CD4-positive, alpha-beta T cell (primary cell): ENCODE measurements at regions not wholly inside any gene's neighbourhood (a gene's known extent, or its start where the extent isn't known, plus 50 kb on each side); places are given as distances from the start of the nearest gene placed in this dataset.

Experiments
- ATAC-seq: fragments of 200-7000 bp; cut with Tn5 transposase; one replicate; pipeline ENCODE4 v1.10.0; 2022; ENCODE audit warnings: mild to moderate bottlenecking; ENCODE audit not compliant: poor library complexity
- CTCF ChIA-PET: fragments of 350-600 bp; sonication (Branson Sonifier 250); formaldehyde crosslinking; loops from one replicate; lab custom pipeline; 2021; ENCODE audit warnings: antibody characterized with exemption, inconsistent platforms; lab: Charles Lee
- POLR2A ChIA-PET: fragments of 350-600 bp; sonication (Branson Sonifier 250); formaldehyde crosslinking; loops from one replicate; lab custom pipeline; 2021; ENCODE audit warnings: antibody characterized with exemption, inconsistent platforms; lab: Charles Lee
- DNase-seq, 14 experiments: peaks; one replicate each; pipeline ENCODE4 v3.0.0-alpha.2; 2013 to 2020; ENCODE audit warnings: mixed read lengths in 2 of 14
- H3K27ac ChIP-seq, 2 donors: one replicate each; pipeline versions ENCODE4 v1.5.1 to v1.7.0; 2013; ENCODE audit warnings: low read length in 2 of 2, low read depth in 1 of 2, mild to moderate bottlenecking in 1 of 2
- H3K27me3 ChIP-seq, 2 experiments: 1 replicate in 1 of 2; 2 replicates in 1 of 2; pipeline versions ENCODE4 v1.6.1 to v1.7.0; 2013; ENCODE audit warnings: low read length in 2 of 2, control low read depth in 1 of 2, mild to moderate bottlenecking in 1 of 2, moderate library complexity in 1 of 2; ENCODE audit not compliant: insufficient read depth in 2 of 2, control insufficient read depth in 1 of 2
- H3K36me3 ChIP-seq: one replicate; pipeline ENCODE4 v1.6.1; 2013; ENCODE audit warnings: low read length, control low read depth; ENCODE audit not compliant: insufficient read depth
- H3K4me1 ChIP-seq: one replicate; pipeline ENCODE4 v1.6.1; 2013; ENCODE audit warnings: low read length, control low read depth; ENCODE audit not compliant: insufficient read depth
- H3K4me3 ChIP-seq: one replicate; pipeline ENCODE4 v1.5.1; 2013; ENCODE audit warnings: mild to moderate bottlenecking, low read length, moderate library complexity
- H3K9me3 ChIP-seq, 2 experiments: 1 replicate in 1 of 2; 2 replicates in 1 of 2; pipeline versions ENCODE4 v1.6.1 to v1.7.0; 2013; ENCODE audit warnings: low read length in 2 of 2, mild to moderate bottlenecking in 2 of 2, control low read depth in 1 of 2, moderate library complexity in 1 of 2; ENCODE audit not compliant: control insufficient read depth in 1 of 2, insufficient read depth in 1 of 2
- H3K27ac Mint-ChIP-seq: one replicate; pipeline ENCODE4 v1.8.0; 2020; ENCODE audit warnings: mixed read lengths
- H3K27me3 Mint-ChIP-seq: one replicate; pipeline ENCODE4 v1.8.0; 2021; ENCODE audit warnings: mixed read lengths
- H3K36me3 Mint-ChIP-seq: one replicate; pipeline ENCODE4 v1.8.0; 2021; ENCODE audit warnings: low read depth, mixed read lengths
- H3K4me1 Mint-ChIP-seq: one replicate; pipeline ENCODE4 v1.8.0; 2021; ENCODE audit warnings: low read depth, mixed read lengths
- H3K4me3 Mint-ChIP-seq: one replicate; pipeline ENCODE4 v1.8.0; 2020; ENCODE audit warnings: mild to moderate bottlenecking, mixed read lengths
- H3K9me3 Mint-ChIP-seq: one replicate; pipeline ENCODE4 v1.8.0; 2020; ENCODE audit warnings: mixed read lengths
- CTCF ChIP-seq: fragments of 200-600 bp; IDR thresholded peaks from one replicate; pipeline ENCODE4 v1.8.0; 2022; ENCODE audit warnings: antibody characterized with exemption, mild to moderate bottlenecking
- intact Hi-C, 2 experiments: fragments of 100-400 bp; cut with DNase I in 1 of 2; cut with micrococcal nuclease in 1 of 2; formaldehyde crosslinking; loops; one replicate each; pipeline versions ENCODE4 v1.15.1 to v1.9.0; 2023 to 2025; cut with DNase I, micrococcal nuclease

DNA sequence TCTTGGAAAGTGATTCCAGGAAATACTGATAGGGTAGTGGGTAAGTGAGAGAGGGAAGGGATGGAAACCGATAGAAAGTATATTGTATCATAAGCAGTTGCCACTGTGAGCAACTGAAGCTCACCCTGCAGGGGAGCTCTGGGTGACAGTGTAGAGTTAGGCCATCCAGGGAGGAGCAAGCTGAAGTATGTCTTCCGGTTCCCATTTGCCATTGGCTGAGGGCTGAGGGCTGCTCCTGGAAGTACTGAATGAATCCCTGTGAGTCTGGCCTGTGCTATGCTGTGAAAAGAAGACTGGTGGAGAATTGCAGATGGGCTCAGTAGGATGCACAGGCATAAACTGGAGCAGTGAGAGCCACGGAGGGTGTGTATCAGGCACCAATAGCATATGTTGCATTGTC is 348.3 kb downstream of the MFSD1 start:
- H3K4me1 ChIP-seq = no peaks in the 10 kb centered on the region
- no peak for DNase-seq
- Mint-ChIP-seq H3K27ac (no peak overlapping the region), H3K27me3 (no peaks in the 10 kb centered on the region), H3K4me1 (no peaks in the 10 kb centered on the region), H3K36me3 (no peaks in the 10 kb centered on the region), H3K9me3 (no peaks in the 10 kb centered on the region), H3K4me3 (no peak overlapping the region)
- H3K27ac ChIP-seq = no peak overlapping the region
- ChIA-PET POLR2A (no interaction called here), CTCF (no interaction called here)
- TF ChIP-seq CTCF = no peak
- H3K4me3 ChIP-seq = no peak overlapping the region
- intact Hi-C loops = no loop called here
- ATAC-seq = no peak
- H3K27me3 ChIP-seq = no peaks in the 10 kb centered on the region
- peaks cover 0 to 7% of the 10 kb centered on the region in 2 experiments for H3K9me3 ChIP-seq
- no peaks in the 10 kb centered on the region for H3K36me3 ChIP-seq

GRCh38 chr3:159151130-159151529 is 349.3 kb downstream of the MFSD1 start:
- Mint-ChIP-seq H3K4me1 (no peaks in the 10 kb centered on the region), H3K27me3 (no peaks in the 10 kb centered on the region), H3K36me3 (no peaks in the 10 kb centered on the region), H3K27ac (no peak overlapping the region), H3K4me3 (no peak overlapping the region), H3K9me3 (no peaks in the 10 kb centered on the region)
- no peaks in the 10 kb centered on the region for H3K36me3 ChIP-seq
- POLR2A ChIA-PET = no interaction called here
- no peak for ATAC-seq
- no peaks in the 10 kb centered on the region for H3K4me1 ChIP-seq
- no peak overlapping the region for H3K4me3 ChIP-seq
- H3K27ac ChIP-seq = no peak overlapping the region
- H3K9me3 ChIP-seq = peaks cover 0 to 7% of the 10 kb centered on the region in 2 experiments
- DNase-seq = no peak
- intact Hi-C loops = no loop called here
- H3K27me3 ChIP-seq = no peaks in the 10 kb centered on the region
- TF ChIP-seq CTCF = no peak
- CTCF ChIA-PET = no interaction called here

DNA sequence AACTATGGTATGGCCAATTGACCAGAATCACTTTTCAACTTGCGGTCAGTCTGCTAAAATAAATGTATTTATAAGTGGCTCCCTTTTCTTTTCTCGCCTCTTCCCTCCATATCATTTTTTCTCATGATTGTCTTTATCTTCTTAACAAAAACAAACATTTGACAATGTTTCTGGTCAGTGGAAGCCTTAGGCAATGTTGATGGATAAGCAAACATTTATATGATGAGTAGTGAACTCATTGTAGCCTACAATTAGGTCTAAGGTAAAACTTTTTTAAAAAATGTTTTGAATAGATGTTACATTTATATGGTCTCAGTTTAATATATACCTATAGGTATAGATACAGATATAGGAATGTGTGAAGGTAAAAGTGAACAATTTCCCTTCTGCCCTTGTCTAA is 355.4 kb downstream of the MFSD1 start:
- DNase-seq (no peak), ATAC-seq (no peak)
- CTCF ChIA-PET = no interaction called here
- Histone ChIP-seq H3K9me3 (no peaks in the 10 kb centered on the region), H3K4me1 (no peaks in the 10 kb centered on the region), H3K27ac (no peak overlapping the region), H3K27me3 (no peaks in the 10 kb centered on the region), H3K4me3 (no peak overlapping the region), H3K36me3 (no peaks in the 10 kb centered on the region)
- Mint-ChIP-seq H3K36me3 (no peaks in the 10 kb centered on the region), H3K4me3 (no peak overlapping the region), H3K27me3 (no peaks in the 10 kb centered on the region), H3K4me1 (no peaks in the 10 kb centered on the region), H3K27ac (no peak overlapping the region), H3K9me3 (no peaks in the 10 kb centered on the region)
- no peak for TF ChIP-seq CTCF
- POLR2A ChIA-PET = no interaction called here
- intact Hi-C loops = no loop called here
